Epithelial cell of esophagus (primary cell): ENCODE measurements at regions not wholly inside any gene's neighbourhood (a gene's known extent, or its start where the extent isn't known, plus 50 kb on each side); places are given as distances from the start of the nearest gene placed in this dataset.

Experiments
- DNase-seq: peaks from one replicate; pipeline ENCODE4 v3.0.0; 2010; ENCODE audit warnings: low read depth
- H3K4me3 ChIP-seq: 2 replicates; pipeline ENCODE4 v1.5.1; 2011; ENCODE audit warnings: mild to moderate bottlenecking, low read length, control low read depth
- CTCF ChIP-seq: IDR thresholded peaks from 2 replicates; pipeline ENCODE4 v1.5.1; 2011; ENCODE audit warnings: low read depth, mild to moderate bottlenecking, low read length, control low read depth, inconsistent platforms; ENCODE audit not compliant: insufficient read depth; ENCODE audit errors: missing control alignments

- TF ChIP-seq CTCF = no peak
- H3K4me3 ChIP-seq = no peak overlapping the region
- DNase-seq = no peak
Observed at GRCh38 chr5:124185716-124186115, 560.7 kb downstream of the ZNF608 start.

GRCh38 chr5:124182133-124182532 lies 564.3 kb downstream of the ZNF608 start:
- no peak overlapping the region for H3K4me3 ChIP-seq
- no peak for TF ChIP-seq CTCF
- no peak for DNase-seq

- H3K4me3 ChIP-seq = no peak overlapping the region
Observed at GRCh38 chr5:124180875-124181461, 565.5 kb downstream of the ZNF608 start.

GRCh38 chr5:124180299-124180874 lies 566.1 kb downstream of the ZNF608 start:
- no peak for DNase-seq
- no peak overlapping the region for H3K4me3 ChIP-seq
- no peak for TF ChIP-seq CTCF

More at GRCh38 chr5:124180875-124181461, 565.5 kb downstream of the ZNF608 start:
- no peak for TF ChIP-seq CTCF
- no peak for DNase-seq

- no peak for DNase-seq
- TF ChIP-seq CTCF = no peak
- H3K4me3 ChIP-seq = no peak overlapping the region
Observed at GRCh38 chr5:124179819-124180218, 566.6 kb downstream of the ZNF608 start.

GRCh38 chr5:124178050-124178449 lies 568.4 kb downstream of the ZNF608 start:
- no peak for TF ChIP-seq CTCF
- no peak for DNase-seq
- no peak overlapping the region for H3K4me3 ChIP-seq

GRCh38 chr5:124176692-124177091 lies 569.7 kb downstream of the ZNF608 start:
- H3K4me3 ChIP-seq = no peak overlapping the region
- DNase-seq = peak; percentile 4
- TF ChIP-seq CTCF = peak; percentile 20
